Stimulated activated CD4-positive, alpha-beta T cell treated with anti-CD3 and anti-CD28 coated beads, TNF-alpha, amount 100 ng/mL, for 48 hours (primary cell): ENCODE measurements at regions not wholly inside any gene's neighbourhood (a gene's known extent, or its start where the extent isn't known, plus 50 kb on each side); places are given as distances from the start of the nearest gene placed in this dataset.
"Not testable (repeated sequence)": the region's sequence is repeated elsewhere in the genome, so short reads cannot be mapped to it uniquely, and the experiment has no call there.

Experiments used
- DNase-seq, 3 donors: peaks; one replicate each; pipeline ENCODE4 v3.0.0-alpha.2; 2020; ENCODE audit warnings: low read depth in 3 of 3

DNA sequence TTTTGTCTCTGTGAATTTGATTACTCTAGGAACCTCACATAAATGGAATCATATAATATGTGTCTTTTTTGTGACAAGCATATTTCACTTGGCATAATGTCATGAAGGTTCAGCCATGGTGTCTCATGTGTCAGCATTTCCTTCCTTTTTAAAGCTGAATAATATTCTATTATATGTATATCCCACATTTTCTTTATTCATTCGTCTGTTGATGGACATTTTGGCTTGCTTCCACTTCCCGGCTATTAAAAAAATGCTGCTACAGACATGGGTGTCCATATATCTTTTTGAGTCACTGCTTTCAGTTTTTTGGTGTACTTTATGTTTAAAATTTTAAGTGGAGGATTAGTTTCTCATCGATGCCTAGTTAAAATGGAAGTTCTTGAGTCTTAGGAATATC is 59.8 kb upstream of the C5orf63 start:
- no peak for DNase-seq

DNA sequence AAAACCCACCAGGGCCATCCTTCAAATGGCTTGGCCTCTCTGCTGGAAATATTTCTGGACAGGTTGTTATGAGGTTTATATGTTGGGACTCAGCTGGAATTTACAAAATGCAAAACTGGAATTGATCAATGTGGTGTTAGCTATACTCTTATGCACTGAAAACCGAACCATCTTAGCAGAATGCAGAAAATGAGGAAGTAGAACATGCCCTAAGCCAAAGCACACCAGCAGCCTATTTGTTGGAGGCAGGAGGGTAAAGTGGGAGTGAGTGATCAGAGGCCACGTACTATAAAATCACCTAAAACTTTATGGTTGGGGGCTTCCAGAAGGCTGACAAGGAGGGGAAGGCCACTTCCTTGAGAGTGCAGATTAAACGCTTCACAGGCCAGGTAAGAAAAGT is 63.6 kb upstream of the C5orf63 start:
- no peak for DNase-seq

DNA sequence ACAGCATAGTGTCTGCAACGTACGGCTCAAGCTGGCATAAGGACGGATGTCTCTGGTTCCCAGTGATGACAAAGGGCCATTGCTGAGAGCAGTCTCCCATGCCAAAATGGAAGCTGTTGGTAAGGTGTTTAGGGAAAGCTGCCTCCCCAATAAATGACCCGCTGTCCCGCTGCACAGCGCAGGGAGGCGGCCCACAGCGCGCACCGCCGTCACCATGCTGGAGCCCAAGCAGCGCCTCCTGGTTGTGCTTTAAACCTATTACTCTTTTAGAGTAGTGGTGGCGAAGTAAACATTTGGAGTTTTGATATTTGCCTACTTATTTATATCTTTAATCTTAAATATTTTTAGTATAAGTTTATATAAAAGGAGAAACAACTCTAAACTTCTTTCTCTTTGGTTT is 70.4 kb upstream of the C5orf63 start:
- DNase-seq, result no peak

- DNase-seq, result no peak
Observed at GRCh38 chr5:127153031-127153430, 79.7 kb upstream of the C5orf63 start.

- no peak for DNase-seq
Observed at GRCh38 chr5:127153521-127153920, 80.2 kb upstream of the C5orf63 start.

DNA sequence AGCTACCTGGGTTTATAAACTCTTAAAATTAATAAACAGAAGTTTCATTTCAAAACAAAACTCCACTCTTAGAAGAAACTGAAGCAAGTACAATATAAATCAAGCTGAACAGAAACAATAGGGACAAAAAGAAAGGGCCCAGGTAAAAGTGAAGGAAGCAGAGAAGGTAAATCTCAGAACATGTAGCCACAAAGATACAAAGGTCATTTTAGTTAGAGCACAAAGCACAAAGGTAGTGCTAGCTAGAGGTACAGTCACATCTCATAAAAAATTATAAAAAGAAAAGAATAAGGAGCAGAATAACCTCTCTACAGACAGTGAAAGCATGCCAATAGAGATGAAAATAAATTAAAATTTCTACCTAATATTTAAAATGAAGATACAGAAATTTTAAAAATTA is 90.4 kb upstream of the C5orf63 start:
- no peak for DNase-seq

GRCh38 chr5:127170918-127171600 is 97.8 kb upstream of the C5orf63 start:
- no peak for DNase-seq

DNA sequence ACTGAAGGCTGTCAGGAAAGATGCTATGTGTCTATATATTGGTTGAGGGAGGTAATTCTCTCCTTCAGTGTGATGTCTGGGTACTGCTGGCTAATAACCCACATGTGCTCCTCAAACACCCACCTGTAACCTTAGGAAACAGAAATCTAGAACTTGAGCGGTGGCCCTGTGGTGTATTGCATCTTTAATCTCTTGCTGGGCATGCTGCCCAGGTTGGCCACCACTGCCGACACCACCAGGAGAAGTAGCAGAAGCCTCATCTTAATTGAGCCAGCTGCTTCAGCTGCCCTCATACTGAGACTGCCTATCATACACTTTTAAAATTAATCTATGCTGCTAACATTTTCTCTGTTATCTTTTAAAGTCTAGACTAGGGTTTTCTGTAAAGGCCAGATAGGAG is 103.5 kb upstream of the C5orf63 start:
- DNase-seq, result no peak

GRCh38 chr5:127182631-127183030 is 108.0 kb upstream of the MEGF10 start:
- DNase-seq, result not testable (repeated sequence)

GRCh38 chr5:127183332-127183731 is 107.3 kb upstream of the MEGF10 start:
- DNase-seq, result no peak

DNA sequence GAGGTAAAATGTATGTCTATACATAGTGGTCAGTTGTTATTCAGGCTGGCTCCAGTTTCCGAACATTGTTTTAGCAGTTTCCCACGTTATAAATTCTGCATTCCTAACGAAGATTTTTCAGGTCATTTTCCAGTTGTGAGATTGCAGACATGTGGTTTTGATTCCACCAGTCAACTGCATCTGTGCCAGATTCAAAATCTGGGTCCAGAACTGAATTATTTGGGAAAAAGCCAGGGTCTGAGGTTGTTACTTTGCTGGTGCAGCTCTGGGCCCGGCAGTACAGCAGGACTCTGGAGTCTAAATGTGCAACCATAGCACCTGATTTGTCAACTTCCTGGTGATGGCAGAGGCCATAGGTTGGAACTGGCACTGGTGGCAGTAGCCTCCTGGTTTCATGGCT is 105.7 kb upstream of the MEGF10 start:
- no peak for DNase-seq

DNA sequence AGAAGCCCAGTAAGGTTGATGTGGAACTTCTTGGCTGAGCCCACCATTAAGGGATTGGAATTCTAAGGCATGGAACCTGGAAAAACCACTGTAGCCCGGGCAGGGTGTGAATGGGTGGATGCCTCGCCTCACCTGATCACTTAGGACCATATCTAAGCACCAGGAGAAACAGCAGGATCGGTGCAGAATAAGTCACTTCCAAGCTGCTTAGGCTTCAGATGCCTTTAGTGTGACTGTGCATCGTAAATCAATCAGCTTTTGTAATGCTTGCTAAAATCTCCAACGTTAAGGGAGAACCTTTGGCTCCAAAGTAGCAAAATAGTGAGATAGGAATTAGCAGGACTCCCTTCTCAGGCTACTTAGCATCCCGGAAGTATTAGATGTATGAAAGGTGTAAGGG is 103.9 kb upstream of the MEGF10 start:
- DNase-seq, result no peak

DNA sequence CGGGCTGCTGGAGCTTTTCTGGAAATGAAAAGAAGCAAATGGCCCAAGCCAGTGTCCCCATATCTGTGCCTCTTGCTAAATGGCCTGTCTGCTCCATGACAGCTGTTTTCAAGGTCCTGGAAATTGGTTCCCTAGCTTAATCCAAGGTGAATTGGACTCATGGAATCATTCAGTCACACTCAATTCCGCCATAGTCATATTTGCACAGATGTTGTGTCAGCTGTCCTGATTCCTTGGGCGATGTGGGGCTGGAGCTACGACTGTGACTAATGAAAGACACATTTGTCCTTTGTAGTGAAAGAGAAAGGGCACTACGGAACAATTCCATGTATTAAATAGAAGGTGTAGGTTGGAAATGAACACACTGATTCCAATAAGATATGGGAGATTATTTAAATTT is 102.9 kb upstream of the MEGF10 start:
- DNase-seq, result no peak

- DNase-seq, result no peak
Observed at GRCh38 chr5:127192150-127192549, 98.4 kb upstream of the MEGF10 start.

GRCh38 chr5:127192836-127193338 is 97.7 kb upstream of the MEGF10 start:
- no peak for DNase-seq

GRCh38 chr5:127196042-127196441 is 94.6 kb upstream of the MEGF10 start:
- DNase-seq, result no peak

- not testable (repeated sequence) for DNase-seq
Observed at GRCh38 chr5:127197402-127198167, 93.0 kb upstream of the MEGF10 start.

GRCh38 chr5:127202738-127203137 is 87.9 kb upstream of the MEGF10 start:
- not testable (repeated sequence) for DNase-seq

- DNase-seq, result no peak
Observed at GRCh38 chr5:127203818-127204217, 86.8 kb upstream of the MEGF10 start.

- DNase-seq, result no peak
Observed at GRCh38 chr5:127205147-127205546, 85.4 kb upstream of the MEGF10 start.

DNA sequence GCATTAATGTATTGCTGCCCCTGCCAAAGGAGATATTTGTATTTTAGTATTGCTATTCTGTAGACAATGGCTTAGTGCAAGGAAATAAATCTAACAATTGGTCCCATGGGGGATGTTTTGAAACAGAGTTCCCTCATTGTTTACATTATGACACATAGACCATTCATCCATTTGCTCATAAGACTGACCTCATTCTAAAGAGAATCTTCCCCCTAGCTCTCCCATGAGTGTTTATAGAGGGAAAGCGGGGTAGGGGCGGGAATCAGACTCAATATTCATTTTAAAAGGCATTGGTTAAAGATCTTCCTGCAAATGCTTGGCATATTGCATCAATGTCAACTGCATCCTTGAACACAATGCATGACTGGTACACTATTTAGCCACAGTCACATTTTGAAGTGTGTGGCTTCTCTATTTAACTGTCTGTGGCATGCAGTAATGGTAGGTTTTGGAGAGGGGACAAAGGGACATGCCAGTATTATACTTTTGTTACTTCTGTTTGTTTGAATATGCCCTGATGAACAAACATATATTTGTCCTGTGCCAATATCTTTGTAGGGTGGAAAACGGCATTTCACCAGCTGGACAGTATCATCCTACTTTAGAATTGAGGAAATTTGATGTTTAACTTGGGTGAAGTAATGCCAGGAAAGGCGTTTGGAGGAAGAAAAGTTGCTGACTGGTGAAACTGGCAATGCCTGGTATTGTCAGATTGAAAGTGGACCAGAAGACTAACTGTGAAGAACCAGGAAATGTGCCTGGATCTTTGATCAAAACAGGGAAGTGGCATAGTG is 84.1 kb upstream of the MEGF10 start:
- no peak for DNase-seq

DNA sequence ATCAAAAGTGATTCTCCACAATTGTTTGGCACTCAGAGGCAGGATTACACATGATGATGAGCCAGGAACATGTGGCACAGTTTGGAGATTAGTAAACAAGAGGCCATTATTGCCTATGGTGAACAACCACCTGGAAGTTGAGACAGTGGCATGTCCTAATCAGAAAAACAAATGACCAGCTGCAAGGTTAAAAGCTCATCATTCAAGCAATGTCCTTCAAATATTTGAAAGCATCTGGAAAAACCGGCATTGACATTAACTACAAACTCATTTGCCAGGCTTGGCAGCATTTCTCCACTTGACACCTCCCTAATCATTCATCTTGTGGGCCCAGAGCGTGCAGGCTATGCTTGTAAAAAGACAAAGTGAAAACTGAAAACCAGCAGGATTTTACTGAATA is 80.6 kb upstream of the MEGF10 start:
- no peak for DNase-seq
